22Rv1 (cell line): ENCODE measurements at regions not wholly inside any gene's neighbourhood (a gene's known extent, or its start where the extent isn't known, plus 50 kb on each side); places are given as distances from the start of the nearest gene placed in this dataset.

Experiments used
- ZFX ChIP-seq: fragments of 450-650 bp; IDR thresholded peaks from 2 replicates; pipeline ENCODE4 v1.6.1; 2017; ENCODE audit warnings: antibody characterized with exemption, borderline replicate concordance
- TF ChIP-seq, protein P1 (sequence below): fragments of 450-650 bp; IDR thresholded peaks from 2 replicates; pipeline ENCODE4 v1.5.1; 2017; ENCODE audit warnings: mild to moderate bottlenecking

DNA sequence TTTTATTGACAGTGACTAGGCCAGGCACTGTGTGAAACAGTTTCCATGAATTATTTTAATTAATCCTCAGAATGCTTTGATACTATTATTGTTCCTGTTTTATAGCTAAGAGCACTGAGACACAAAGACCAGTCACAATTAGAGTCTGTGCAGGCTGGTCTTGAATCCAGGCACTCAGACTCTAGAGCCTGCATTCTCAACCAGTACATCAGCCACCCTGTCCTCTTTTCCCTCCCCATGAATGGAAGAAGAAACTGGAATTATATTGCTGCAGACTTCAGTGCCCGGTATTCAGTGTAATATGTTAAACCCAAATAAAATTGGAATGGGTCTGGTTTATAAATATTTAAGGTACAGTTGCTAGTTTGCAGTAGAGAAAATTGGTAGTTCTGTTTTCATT, 303.0 kb upstream of the RGS6 start:
- TF ChIP-seq, protein P1, sequence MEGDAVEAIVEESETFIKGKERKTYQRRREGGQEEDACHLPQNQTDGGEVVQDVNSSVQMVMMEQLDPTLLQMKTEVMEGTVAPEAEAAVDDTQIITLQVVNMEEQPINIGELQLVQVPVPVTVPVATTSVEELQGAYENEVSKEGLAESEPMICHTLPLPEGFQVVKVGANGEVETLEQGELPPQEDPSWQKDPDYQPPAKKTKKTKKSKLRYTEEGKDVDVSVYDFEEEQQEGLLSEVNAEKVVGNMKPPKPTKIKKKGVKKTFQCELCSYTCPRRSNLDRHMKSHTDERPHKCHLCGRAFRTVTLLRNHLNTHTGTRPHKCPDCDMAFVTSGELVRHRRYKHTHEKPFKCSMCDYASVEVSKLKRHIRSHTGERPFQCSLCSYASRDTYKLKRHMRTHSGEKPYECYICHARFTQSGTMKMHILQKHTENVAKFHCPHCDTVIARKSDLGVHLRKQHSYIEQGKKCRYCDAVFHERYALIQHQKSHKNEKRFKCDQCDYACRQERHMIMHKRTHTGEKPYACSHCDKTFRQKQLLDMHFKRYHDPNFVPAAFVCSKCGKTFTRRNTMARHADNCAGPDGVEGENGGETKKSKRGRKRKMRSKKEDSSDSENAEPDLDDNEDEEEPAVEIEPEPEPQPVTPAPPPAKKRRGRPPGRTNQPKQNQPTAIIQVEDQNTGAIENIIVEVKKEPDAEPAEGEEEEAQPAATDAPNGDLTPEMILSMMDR, result no peak
- no peak for TF ChIP-seq ZFX
